ENCODE measurements at regions not wholly inside any gene's neighbourhood (a gene's known extent, or its start where the extent isn't known, plus 50 kb on each side); places are given as distances from the start of the nearest gene placed in this dataset.

DNA sequence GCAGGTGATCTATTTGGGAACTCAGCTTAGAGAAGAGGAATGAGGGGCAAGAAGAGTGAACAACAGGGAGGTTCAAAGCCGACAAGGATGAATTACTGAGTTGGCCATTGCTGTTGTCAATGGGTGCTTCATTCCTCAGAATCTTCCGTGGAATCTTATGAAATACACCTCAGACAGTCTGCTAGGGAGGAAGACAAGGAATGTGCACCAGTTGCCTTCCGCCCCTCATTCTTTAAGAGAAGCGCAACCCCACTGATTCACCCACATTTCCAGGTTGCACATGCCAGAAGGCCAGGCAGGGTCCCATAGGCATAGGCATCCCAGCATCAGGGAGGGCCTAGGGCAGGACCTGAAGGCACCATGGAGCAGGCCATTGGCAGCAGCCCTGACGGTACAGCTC, 127.5 kb upstream of the TNFAIP3 start:
- TF ChIP-seq CTCF (IDR thresholded peaks at IDR 0.05) (no peak), POLR2A (IDR thresholded peaks at IDR 0.05) (no peak)

All from gastroesophageal sphincter (tissue), 3 donors.